ENCODE measurements at regions not wholly inside any gene's neighbourhood (a gene's known extent, or its start where the extent isn't known, plus 50 kb on each side); places are given as distances from the start of the nearest gene placed in this dataset.

DNA sequence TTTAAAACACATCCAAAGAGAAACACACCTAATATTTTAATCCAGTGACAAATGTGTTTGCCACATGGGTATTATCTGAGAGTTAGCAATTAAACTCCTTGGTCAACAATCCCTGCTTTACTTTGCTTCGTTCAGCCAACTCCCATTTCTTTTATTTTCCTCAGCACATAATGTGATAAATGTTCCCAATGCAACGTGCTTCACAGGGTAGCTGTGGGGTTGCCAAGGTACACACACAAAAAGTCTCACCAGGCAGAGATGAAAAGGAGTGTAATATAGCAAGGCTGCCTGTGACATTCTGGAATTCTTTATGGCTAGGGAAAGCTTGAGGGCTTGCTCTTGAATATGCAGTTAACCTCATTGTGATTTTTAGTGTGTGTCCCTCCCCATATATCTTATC lies 208.0 kb upstream of the DIO2 start:
- TF ChIP-seq POLR2AphosphoS5 (IDR thresholded peaks at IDR 0.05) = no peak
- no peak for TF ChIP-seq POLR2A (IDR thresholded peaks at IDR 0.05)
- TF ChIP-seq, protein P1, sequence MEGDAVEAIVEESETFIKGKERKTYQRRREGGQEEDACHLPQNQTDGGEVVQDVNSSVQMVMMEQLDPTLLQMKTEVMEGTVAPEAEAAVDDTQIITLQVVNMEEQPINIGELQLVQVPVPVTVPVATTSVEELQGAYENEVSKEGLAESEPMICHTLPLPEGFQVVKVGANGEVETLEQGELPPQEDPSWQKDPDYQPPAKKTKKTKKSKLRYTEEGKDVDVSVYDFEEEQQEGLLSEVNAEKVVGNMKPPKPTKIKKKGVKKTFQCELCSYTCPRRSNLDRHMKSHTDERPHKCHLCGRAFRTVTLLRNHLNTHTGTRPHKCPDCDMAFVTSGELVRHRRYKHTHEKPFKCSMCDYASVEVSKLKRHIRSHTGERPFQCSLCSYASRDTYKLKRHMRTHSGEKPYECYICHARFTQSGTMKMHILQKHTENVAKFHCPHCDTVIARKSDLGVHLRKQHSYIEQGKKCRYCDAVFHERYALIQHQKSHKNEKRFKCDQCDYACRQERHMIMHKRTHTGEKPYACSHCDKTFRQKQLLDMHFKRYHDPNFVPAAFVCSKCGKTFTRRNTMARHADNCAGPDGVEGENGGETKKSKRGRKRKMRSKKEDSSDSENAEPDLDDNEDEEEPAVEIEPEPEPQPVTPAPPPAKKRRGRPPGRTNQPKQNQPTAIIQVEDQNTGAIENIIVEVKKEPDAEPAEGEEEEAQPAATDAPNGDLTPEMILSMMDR (IDR thresholded peaks at IDR 0.05) = no peak
- DNase-seq (ENCODE audit: low spot score in 2 of 2) = no peak
- Histone ChIP-seq H3K36me3 (no peaks in the 10 kb centered on the region), H3K4me1 (no peaks in the 10 kb centered on the region), H3K27me3 (no peaks in the 10 kb centered on the region), H3K27ac (no peak overlapping the region), H3K4me3 (no peak overlapping the region), H3K9me3 (no peaks in the 10 kb centered on the region)
- intact Hi-C loops (cut with DNase I; ENCODE audit: low total_unique reads) = no loop called here

DNA sequence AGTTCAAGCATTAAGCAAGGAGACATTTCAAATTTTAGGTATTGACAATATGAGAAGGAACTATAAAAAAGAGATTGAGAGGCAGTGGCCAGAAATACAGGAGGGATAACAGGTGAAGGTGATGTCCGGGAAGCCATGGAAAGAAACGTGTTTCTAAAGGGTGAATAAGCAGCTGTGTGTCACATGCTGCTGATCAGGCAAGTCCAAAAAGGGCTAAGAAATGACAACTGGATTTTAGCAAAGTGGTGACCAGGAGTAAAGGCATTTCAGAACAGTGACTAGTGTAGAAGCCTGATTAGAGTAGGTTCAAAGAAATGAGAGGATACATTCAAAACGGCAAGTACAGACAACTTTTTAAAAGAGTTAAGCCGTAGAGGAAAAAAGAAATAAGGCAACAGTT lies 204.3 kb upstream of the DIO2 start:
- Histone ChIP-seq H3K27ac (no peak overlapping the region), H3K4me3 (no peak overlapping the region), H3K4me1 (no peaks in the 10 kb centered on the region), H3K36me3 (no peaks in the 10 kb centered on the region), H3K9me3 (no peaks in the 10 kb centered on the region), H3K27me3 (no peaks in the 10 kb centered on the region)
- no peak for DNase-seq (ENCODE audit: low spot score in 2 of 2)
- no peak for TF ChIP-seq POLR2AphosphoS5 (IDR thresholded peaks at IDR 0.05)
- no peak for TF ChIP-seq POLR2A (IDR thresholded peaks at IDR 0.05)
- TF ChIP-seq, protein P1 (IDR thresholded peaks at IDR 0.05) = no peak
- intact Hi-C loops (cut with DNase I; ENCODE audit: low total_unique reads) = no loop called here

DNA sequence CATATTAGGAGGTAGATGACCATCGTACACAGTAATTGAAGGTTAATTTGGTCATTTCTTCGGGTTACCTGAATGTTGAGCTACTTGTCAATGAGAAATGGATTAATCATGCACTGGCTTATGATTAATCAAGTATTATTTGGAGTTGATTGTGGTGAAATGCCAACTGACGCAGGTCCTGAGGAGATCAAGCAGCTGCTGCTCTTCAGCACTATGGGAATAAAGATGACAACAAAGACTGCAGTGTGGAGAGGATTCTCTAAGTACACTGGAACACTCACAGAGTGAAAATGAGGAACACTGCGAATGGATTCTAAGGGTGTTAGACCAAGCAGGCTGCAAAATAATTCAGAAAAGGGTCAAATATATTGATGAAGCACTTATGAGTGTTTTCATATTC lies 202.8 kb upstream of the DIO2 start:
- no peaks in the 10 kb centered on the region for H3K4me1 ChIP-seq
- TF ChIP-seq POLR2A (IDR thresholded peaks at IDR 0.05) (no peak), POLR2AphosphoS5 (IDR thresholded peaks at IDR 0.05) (no peak)
- TF ChIP-seq, protein P1 (IDR thresholded peaks at IDR 0.05) = no peak
- H3K27me3 ChIP-seq = no peaks in the 10 kb centered on the region
- no peak for DNase-seq (ENCODE audit: low spot score in 2 of 2)
- H3K36me3 ChIP-seq = no peaks in the 10 kb centered on the region
- no peak overlapping the region for H3K4me3 ChIP-seq
- no peaks in the 10 kb centered on the region for H3K9me3 ChIP-seq
- no peak overlapping the region for H3K27ac ChIP-seq
- intact Hi-C loops (cut with DNase I; ENCODE audit: low total_unique reads) = no loop called here

DNA sequence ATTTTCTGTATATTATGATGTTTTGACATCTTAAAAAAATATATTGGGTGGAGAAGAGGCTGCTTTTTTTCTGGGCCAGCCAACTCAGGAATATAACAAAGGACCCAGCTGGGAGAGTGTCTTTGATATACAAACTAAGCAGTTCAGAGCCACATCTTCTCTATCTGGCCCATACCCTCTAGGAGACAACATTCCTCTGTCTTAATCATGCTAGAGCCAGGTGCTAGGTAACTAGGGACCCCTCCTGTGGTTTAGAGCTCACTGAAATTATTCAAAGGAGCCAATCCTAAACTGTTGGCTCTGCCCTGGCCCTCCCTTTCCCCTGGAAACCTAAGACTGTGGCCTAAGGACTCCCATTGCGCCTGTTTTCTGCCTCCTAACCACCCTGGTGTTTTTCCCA lies 193.1 kb upstream of the DIO2 start:
- TF ChIP-seq POLR2AphosphoS5 (IDR thresholded peaks at IDR 0.05) = no peak
- TF ChIP-seq, protein P1 (IDR thresholded peaks at IDR 0.05) = no peak
- Histone ChIP-seq H3K27me3 (no peaks in the 10 kb centered on the region), H3K4me1 (no peaks in the 10 kb centered on the region), H3K36me3 (no peaks in the 10 kb centered on the region), H3K27ac (no peak overlapping the region), H3K9me3 (no peaks in the 10 kb centered on the region), H3K4me3 (no peak overlapping the region)
- intact Hi-C loops (cut with DNase I; ENCODE audit: low total_unique reads) = no loop called here
- DNase-seq (ENCODE audit: low spot score in 2 of 2) = no peak

DNA sequence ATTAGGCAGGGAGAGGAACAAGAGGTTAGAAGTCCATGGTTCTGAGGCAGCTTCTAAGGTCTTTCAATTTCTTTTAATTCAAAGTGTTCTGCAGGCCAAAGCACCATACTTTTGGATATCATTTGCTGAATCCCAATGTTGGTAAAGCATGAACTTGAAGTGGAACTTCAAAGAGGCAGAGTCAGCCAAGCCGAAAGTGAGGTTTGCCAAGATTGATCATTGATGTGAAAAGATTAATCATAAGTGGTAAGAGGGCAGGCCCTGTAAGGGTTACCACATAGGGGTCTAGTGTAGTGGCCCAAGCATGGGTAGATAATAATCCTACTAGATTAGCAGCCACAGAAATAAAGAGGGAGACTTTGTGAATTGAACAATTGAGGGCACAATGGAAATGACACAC lies 191.7 kb upstream of the DIO2 start:
- no peak for TF ChIP-seq POLR2A (IDR thresholded peaks at IDR 0.05)
- TF ChIP-seq, protein P1 (IDR thresholded peaks at IDR 0.05) = no peak
- Histone ChIP-seq H3K27me3 (no peaks in the 10 kb centered on the region), H3K4me3 (no peak overlapping the region), H3K4me1 (no peaks in the 10 kb centered on the region), H3K36me3 (no peaks in the 10 kb centered on the region), H3K27ac (no peak overlapping the region), H3K9me3 (peaks cover 0 to 7% of the 10 kb centered on the region in 2 donors)
- intact Hi-C loops (cut with DNase I; ENCODE audit: low total_unique reads) = no loop called here
- DNase-seq (ENCODE audit: low spot score in 2 of 2) = no peak

Data from breast epithelium (tissue), 4 donors.